Loucy (cell line): ENCODE measurements at regions not wholly inside any gene's neighbourhood (a gene's known extent, or its start where the extent isn't known, plus 50 kb on each side); places are given as distances from the start of the nearest gene placed in this dataset.

Experiments
- H2AFZ ChIP-seq: fragments of 200-600 bp; sonication (generic); 2 replicates; pipeline ENCODE4 v1.6.0; 2016; ENCODE audit warnings: antibody characterized with exemption, mild to moderate bottlenecking, low read length, moderate library complexity
- H3F3A ChIP-seq: fragments of 200-600 bp; 2 replicates; pipeline ENCODE4 v1.6.0; 2016; ENCODE audit warnings: antibody characterized with exemption, low read depth, mild to moderate bottlenecking
- H3K27me3 ChIP-seq: fragments of 200-600 bp; sonication (generic); 2 replicates; pipeline ENCODE4 v1.6.1; 2014; ENCODE audit warnings: low read length, mild to moderate bottlenecking; ENCODE audit not compliant: insufficient read depth, poor library complexity, severe bottlenecking
- H3K36me3 ChIP-seq: fragments of 200-600 bp; sonication (generic); 2 replicates; pipeline ENCODE4 v1.6.1; 2016; ENCODE audit warnings: low read length; ENCODE audit not compliant: insufficient read depth
- H3K4me1 ChIP-seq: fragments of 200-600 bp; sonication (generic); 2 replicates; pipeline ENCODE4 v1.5.1; 2014; ENCODE audit warnings: low read length, mild to moderate bottlenecking; ENCODE audit not compliant: insufficient read depth, poor library complexity, severe bottlenecking
- H3K4me2 ChIP-seq: fragments of 200-600 bp; sonication (generic); 2 replicates; pipeline ENCODE4 v1.6.0; 2014; ENCODE audit warnings: antibody characterized with exemption, low read length, low read depth, mild to moderate bottlenecking; ENCODE audit not compliant: poor library complexity, severe bottlenecking
- H3K4me3 ChIP-seq: fragments of 200-600 bp; sonication (generic); 2 replicates; pipeline ENCODE4 v1.5.1; 2014; ENCODE audit warnings: low read length, mild to moderate bottlenecking, mixed read lengths; ENCODE audit not compliant: poor library complexity, severe bottlenecking
- H3K79me2 ChIP-seq: fragments of 200-600 bp; sonication (generic); 2 replicates; pipeline ENCODE4 v1.6.1; 2014; ENCODE audit warnings: low read length; ENCODE audit not compliant: insufficient read depth
- H3K9ac ChIP-seq: fragments of 200-600 bp; sonication (generic); 2 replicates; pipeline ENCODE4 v1.6.0; 2014; ENCODE audit warnings: mild to moderate bottlenecking, low read depth, low read length, moderate library complexity; ENCODE audit not compliant: poor library complexity, severe bottlenecking
- H3K9me2 ChIP-seq: fragments of 200-600 bp; sonication (generic); replicated peaks from 2 replicates; pipeline ENCODE4 v1.6.1; 2016; ENCODE audit warnings: low read depth, low read length, mixed read lengths
- H3K9me3 ChIP-seq: fragments of 200-600 bp; sonication (generic); 2 replicates; pipeline ENCODE4 v1.6.1; 2014; ENCODE audit warnings: mild to moderate bottlenecking, antibody characterized with exemption, low read length, low read depth; ENCODE audit not compliant: insufficient read depth
- H4K20me1 ChIP-seq: fragments of 200-600 bp; sonication (generic); 2 replicates; pipeline ENCODE4 v1.6.0; 2014; ENCODE audit warnings: antibody characterized with exemption, low read length, mild to moderate bottlenecking; ENCODE audit not compliant: insufficient read depth, poor library complexity, severe bottlenecking
- CTCF ChIP-seq: fragments of 200-600 bp; sonication (generic); conservative IDR thresholded peaks from 2 replicates; pipeline ENCODE4 v1.5.1; 2014; ENCODE audit warnings: mild to moderate bottlenecking, antibody characterized with exemption, low read length
- EZH2phosphoT487 ChIP-seq: fragments of 200-600 bp; IDR thresholded peaks from 2 replicates; pipeline ENCODE4 v1.6.1; 2018; ENCODE audit warnings: antibody characterized with exemption, mild to moderate bottlenecking, moderate library complexity, borderline replicate concordance

GRCh38 chr18:61203151-61203550 lies 130.1 kb upstream of the CDH20 start:
- Histone ChIP-seq H3F3A (no peaks in the 10 kb centered on the region), H3K4me1 (no peaks in the 10 kb centered on the region), H2AFZ (no peak overlapping the region), H3K4me3 (no peak overlapping the region), H3K9me2 (no peaks in the 10 kb centered on the region), H3K27me3 (no peaks in the 10 kb centered on the region), H3K9me3 (no peaks in the 10 kb centered on the region), H3K36me3 (no peaks in the 10 kb centered on the region), H3K9ac (no peak overlapping the region), H3K4me2 (no peak overlapping the region), H3K79me2 (no peaks in the 10 kb centered on the region), H4K20me1 (no peaks in the 10 kb centered on the region)
- TF ChIP-seq EZH2phosphoT487 (no peak), CTCF (no peak)

GRCh38 chr18:61209801-61210200 lies 123.4 kb upstream of the CDH20 start:
- Histone ChIP-seq H3K79me2 (no peaks in the 10 kb centered on the region), H3K9ac (no peak overlapping the region), H4K20me1 (no peaks in the 10 kb centered on the region), H3K4me3 (no peak overlapping the region), H3F3A (no peaks in the 10 kb centered on the region), H3K27me3 (no peaks in the 10 kb centered on the region), H3K9me3 (no peaks in the 10 kb centered on the region), H3K9me2 (no peaks in the 10 kb centered on the region), H3K36me3 (no peaks in the 10 kb centered on the region), H3K4me2 (no peak overlapping the region), H2AFZ (no peak overlapping the region), H3K4me1 (no peaks in the 10 kb centered on the region)
- no peak for TF ChIP-seq EZH2phosphoT487
- TF ChIP-seq CTCF = no peak

- Histone ChIP-seq H2AFZ (no peak overlapping the region), H3F3A (no peaks in the 10 kb centered on the region), H3K9me2 (no peaks in the 10 kb centered on the region), H3K36me3 (no peaks in the 10 kb centered on the region), H3K4me1 (no peaks in the 10 kb centered on the region), H3K4me3 (no peak overlapping the region), H3K27me3 (no peaks in the 10 kb centered on the region), H3K9ac (no peak overlapping the region), H3K4me2 (no peak overlapping the region), H3K9me3 (no peaks in the 10 kb centered on the region), H3K79me2 (no peaks in the 10 kb centered on the region), H4K20me1 (no peaks in the 10 kb centered on the region)
- TF ChIP-seq EZH2phosphoT487 = no peak
- no peak for TF ChIP-seq CTCF
Observed at GRCh38 chr18:61216051-61216450, 117.2 kb upstream of the CDH20 start.
